Coronary artery (tissue), 2 donors: ENCODE measurements at regions not wholly inside any gene's neighbourhood (a gene's known extent, or its start where the extent isn't known, plus 50 kb on each side); places are given as distances from the start of the nearest gene placed in this dataset.
"Not testable (repeated sequence)": the region's sequence is repeated elsewhere in the genome, so short reads cannot be mapped to it uniquely, and the experiment has no call there.

ENCODE experiments used
- DNase-seq: peaks from one replicate; pipeline ENCODE4 v3.0.0-alpha.2; 2017; ENCODE audit warnings: low spot score
- H3K27ac ChIP-seq, 2 donors: fragments of 200-600 bp; sonication (generic); one replicate each; pipeline ENCODE4 v1.5.1; 2016 to 2019
- H3K4me3 ChIP-seq: fragments of 200-600 bp; sonication (generic); 2 replicates; pipeline ENCODE4 v1.5.1; 2016; ENCODE audit warnings: mild to moderate bottlenecking, moderate library complexity
- TF ChIP-seq, protein P1 (sequence below): fragments of 200-600 bp; sonication (generic); IDR thresholded peaks from one replicate; pipeline ENCODE4 v1.5.1; 2019; ENCODE audit warnings: antibody characterized with exemption

DNA sequence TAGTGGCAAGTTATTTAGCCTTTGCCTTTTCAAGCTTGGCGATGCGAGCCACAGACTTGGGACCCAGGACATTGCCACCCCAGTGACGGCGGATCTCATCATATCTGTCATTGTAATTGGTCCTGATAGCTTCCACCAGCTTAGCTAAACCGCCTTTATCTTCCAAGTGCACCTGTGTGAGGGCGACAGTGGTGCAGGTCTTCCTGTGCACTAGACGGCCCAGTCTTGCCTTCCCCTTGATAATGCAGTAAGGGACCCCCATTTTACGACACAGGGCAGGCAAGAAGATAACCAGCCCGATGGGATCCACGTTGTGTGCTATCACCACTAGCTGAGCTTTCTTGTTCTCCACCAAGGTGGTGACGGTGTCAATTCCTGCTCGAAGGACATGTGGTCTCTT, 99.6 kb upstream of the ITGB1 start:
- DNase-seq = no peak
- Histone ChIP-seq H3K27ac (no peak overlapping the region), H3K4me3 (no peak overlapping the region)
- TF ChIP-seq, protein P1, sequence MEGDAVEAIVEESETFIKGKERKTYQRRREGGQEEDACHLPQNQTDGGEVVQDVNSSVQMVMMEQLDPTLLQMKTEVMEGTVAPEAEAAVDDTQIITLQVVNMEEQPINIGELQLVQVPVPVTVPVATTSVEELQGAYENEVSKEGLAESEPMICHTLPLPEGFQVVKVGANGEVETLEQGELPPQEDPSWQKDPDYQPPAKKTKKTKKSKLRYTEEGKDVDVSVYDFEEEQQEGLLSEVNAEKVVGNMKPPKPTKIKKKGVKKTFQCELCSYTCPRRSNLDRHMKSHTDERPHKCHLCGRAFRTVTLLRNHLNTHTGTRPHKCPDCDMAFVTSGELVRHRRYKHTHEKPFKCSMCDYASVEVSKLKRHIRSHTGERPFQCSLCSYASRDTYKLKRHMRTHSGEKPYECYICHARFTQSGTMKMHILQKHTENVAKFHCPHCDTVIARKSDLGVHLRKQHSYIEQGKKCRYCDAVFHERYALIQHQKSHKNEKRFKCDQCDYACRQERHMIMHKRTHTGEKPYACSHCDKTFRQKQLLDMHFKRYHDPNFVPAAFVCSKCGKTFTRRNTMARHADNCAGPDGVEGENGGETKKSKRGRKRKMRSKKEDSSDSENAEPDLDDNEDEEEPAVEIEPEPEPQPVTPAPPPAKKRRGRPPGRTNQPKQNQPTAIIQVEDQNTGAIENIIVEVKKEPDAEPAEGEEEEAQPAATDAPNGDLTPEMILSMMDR = no peak

DNA sequence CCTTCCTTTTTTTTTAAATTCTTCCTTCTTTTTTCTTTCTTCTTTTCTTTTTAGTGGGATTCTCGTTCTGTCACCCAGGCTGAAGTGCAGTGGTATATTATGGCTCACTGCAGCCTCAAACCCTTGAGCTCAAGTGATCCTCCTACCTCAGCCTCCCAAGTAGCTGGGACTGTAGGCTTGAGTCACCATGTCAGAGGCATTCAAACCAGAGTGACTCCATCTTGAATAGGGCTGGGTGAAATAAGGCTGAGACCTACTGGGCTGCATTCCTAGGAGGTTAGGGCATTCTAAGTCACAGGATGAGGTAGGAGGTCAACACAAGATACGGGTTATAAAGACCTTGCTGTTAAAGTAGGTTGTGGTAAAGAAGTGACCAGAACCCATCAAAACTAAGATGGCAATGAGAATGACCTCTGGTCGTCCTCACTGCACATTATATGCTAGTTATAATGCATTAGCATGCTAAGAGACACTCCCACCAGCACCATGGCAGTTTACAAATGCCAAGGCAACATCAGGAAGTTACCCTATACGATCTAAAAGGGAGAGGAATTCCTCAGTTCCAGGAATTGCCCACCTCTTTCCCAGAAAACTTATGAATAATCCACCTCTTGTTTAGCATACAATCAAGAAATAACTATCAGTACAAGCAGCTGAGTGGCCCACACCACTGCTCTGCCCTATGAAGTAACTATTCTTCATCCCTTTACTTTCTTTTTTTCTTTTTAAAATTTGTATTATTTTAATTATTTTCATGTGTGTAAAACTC, 99.0 kb upstream of the ITGB1 start:
- TF ChIP-seq, protein P1 = no peak
- no peak for DNase-seq
- no peak overlapping the region for H3K4me3 ChIP-seq

DNA sequence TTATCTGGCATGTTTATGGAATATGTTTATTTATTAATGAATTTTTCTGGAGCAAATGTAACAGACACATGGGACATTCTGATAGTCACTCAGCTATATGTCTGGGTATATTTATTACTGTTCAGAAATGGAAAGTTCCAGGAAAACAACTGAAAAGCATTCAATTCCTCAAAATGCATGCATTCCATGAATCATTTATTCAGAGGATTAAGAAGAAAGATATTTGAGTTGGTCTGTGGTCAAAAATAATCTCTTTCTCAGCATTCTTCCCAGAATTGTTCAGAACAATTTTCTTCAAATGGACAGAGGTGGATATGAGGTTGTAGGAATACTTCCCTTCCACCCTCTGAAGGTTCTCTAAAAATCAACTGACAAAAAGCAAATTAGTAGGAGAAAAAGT, 97.6 kb upstream of the ITGB1 start:
- TF ChIP-seq, protein P1 = no peak
- H3K4me3 ChIP-seq = no peak overlapping the region
- DNase-seq = no peak
- H3K27ac ChIP-seq = no peak overlapping the region

More for the DNA sequence above, 99.0 kb upstream of the ITGB1 start:
- H3K27ac ChIP-seq = no peak overlapping the region

DNA sequence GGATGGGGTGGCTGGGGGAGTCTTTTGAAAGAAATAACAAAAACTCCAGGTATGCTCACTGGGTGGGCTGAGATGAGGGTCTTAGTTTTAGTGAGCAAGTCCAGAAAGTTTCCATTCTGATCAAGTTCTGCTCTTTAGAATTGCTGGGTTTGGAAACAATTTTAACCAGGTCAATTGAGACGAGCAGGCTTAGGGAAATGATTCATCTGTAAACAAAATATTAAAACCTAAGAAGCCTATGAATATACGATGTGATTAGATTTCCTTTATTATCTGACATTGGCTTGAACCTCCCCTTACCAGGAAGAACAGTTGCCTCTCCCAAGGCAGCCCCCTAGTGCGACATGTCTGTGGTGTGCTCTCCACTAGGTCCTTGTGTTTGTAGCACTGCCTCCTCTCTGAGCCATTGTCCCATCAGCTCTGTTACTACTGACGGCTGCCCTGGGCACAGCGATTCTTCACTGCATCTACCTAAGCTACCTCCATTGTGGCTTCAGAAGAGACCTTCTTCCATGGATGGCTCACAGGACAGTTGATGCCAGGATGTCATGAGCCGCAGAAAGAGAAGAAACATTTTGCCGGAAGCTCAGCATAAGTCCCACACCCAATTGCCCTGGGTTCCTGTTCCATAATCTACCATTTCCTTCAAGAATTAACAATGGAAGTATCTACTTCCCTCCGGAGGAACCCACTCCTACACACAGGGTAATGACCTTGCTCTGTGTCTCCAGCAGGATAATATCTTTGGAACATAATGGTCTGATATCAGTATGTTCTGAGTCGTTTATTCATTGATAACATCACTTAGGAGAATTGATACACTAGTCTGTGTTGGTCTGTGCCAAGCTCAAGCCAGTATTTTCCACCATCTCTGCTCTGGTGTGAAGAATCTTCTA, 95.1 kb upstream of the ITGB1 start:
- TF ChIP-seq, protein P1 = no peak
- Histone ChIP-seq H3K27ac (no peak overlapping the region), H3K4me3 (no peak overlapping the region)
- no peak for DNase-seq

DNA sequence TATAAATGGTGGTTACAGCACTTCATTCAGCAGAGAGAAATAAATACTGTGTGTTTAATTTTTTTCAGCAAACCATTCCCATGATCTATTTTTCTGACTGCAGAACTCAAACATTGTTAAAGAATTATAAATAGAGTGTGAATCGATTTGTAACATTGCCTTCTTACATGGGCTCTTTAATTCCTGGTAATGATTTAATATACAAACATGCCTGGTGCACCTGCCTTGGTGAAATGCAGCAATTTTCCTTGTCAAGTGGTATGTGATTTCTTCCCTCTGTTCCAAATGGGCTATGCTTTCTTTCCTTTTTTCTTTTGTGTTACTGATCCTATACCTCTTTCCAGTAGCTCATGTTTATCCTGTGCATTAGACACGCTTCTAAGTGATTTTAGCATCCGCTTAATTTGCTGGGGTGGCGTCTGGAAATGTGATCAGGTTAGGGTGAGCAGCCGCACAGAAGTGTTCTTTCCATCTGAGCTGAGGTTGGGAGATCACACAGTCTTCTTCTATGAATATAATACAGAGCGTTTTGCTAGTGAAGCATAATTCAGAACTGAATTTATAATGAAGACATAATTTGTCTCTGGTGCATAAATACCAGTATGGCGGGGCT, 94.3 kb upstream of the ITGB1 start:
- no peak overlapping the region for H3K4me3 ChIP-seq
- no peak for DNase-seq
- TF ChIP-seq, protein P1 = no peak
- no peak overlapping the region for H3K27ac ChIP-seq

DNA sequence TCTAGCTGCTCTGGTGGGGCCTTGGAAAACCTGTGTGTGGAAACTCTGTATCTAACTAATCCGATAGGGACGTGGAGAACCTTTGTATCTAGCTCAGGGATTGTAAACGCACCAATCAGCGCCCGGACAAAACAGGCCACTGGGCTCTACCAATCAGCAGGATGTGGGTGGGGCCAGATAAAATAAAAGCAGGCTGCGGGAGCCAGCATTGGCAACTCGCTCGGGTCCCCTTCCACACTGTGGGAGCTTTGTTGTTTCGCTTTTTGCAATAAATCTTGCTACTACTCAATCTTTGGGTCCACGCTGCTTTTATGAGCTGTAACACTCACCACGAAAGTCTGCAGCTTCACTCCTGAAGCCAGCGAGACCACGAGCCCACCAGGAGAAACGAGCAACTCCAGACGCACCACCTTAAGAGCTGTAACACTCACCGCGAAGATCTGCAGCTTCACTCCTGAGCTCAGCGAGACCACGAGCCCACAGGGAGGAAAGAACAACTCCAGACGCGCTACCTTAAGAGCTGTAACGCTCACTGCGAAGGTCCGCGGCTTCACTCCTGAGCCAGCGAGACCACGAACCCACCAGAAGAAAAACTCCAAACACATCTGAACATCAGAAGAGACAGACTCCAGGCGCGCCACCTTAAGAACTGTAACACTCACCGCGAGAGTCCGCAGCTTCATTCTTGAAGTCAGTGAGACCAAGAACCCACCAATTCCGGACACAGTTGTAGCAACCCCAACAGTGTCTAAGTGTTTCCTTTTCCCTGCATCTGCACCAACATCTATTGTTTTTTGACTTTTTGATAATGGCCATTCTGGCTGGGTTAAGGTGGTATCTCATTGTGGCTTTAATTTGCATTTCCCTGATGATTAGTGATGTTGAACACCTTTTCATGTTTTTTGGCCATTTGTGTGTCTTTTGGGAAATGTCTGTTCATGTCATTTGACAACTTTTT, 92.2 kb upstream of the ITGB1 start:
- not testable (repeated sequence) for H3K27ac ChIP-seq, DNase-seq, H3K4me3 ChIP-seq
